Stimulated activated naive CD8-positive, alpha-beta T cell treated with anti-CD3 and anti-CD28 coated beads, Interleukin-15, Interleukin-2, amounts not matched to agents 100 U/mL and 50 U/mL, for 24 hours (primary cell): ENCODE measurements at regions not wholly inside any gene's neighbourhood (a gene's known extent, or its start where the extent isn't known, plus 50 kb on each side); places are given as distances from the start of the nearest gene placed in this dataset.

Source experiments
- ATAC-seq: fragments of 150-1000 bp; cut with Tn5 transposase; one replicate; pipeline ENCODE4 v1.10.0; 2021
- DNase-seq: peaks from one replicate; pipeline ENCODE4 v3.0.0; 2021

DNA sequence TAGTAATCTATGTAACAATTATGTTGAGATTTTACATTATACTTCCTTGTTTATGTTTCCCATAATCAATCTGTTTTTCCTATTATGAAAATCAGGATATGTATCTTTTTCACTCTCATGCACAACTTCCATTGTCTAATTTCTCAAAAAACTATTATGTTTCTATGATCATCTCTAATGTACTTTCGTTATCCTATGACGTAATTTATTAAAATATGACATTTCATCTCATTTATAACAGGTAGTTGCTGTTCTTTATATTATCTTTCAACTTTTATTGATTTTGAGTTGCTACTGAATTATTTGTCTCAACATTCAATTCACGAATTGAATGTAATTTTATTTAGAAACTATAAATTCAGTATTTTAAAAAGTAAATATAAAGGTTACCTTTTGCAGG is 100.8 kb upstream of the MAGEB18 start:
- no peak for ATAC-seq

GRCh38 chrX:26050099-26050498 is 88.0 kb upstream of the MAGEB18 start:
- ATAC-seq (no peak), DNase-seq (no peak)

More for the DNA sequence above, 100.8 kb upstream of the MAGEB18 start:
- DNase-seq, result no peak

DNA sequence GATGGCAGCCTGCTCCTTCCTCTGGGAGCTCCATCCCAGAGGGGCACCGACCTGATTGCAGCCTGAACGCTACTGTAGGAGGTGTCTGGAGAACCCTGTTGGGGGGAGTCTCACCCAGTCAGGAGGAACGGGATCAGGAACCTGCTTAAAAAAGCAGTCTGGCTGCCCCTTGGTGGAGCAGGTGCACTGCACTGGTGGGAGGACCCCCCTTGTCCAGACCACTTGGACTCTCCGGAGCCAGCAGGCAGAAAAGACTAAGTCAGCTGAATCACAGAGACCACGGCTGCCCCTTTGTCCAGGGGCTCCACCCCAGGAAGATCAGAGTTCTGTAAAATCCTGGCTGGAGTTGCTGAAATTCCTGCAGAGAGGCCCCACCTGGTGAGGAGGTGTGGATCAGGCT is 67.3 kb upstream of the MAGEB18 start:
- no peak for DNase-seq
- no peak for ATAC-seq

DNA sequence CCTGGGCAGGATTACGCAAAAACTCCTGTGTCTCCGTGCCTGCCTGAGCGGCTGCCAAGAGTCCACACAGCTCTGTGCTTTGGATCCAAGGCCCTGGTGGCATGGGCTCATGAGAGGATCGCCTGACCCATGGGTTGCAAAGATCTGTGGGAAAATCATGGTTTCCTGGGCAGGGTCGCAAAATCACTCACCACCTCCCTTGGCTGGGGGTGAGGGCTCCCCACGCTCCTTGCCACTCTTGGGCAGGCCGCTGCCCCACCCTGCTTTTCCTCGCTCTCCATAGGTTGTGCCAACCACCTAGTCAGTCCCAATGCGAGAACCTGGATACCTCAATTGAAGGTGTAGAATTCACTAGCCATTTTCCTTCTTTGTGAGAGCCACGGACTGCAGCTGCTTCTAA is 66.5 kb upstream of the MAGEB18 start:
- no peak for DNase-seq
- ATAC-seq, result no peak

DNA sequence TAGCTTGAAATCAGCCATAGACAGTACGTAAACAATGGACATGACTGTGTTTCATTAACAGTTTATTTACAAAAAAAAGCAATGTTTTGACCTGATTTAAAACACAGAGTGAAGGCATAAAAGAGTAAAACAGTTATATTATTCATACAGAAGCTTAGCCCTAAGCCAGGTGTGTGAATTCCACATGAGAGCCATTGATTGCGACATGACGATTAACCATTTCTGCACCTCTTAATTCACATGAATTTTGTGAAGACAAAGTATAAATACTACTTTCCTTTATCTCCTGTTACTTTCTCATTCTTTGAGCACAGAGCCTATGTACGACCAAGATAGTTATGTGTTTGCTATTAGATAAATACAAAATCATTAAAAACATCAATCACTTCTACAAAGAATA is 55.0 kb upstream of the MAGEB18 start:
- DNase-seq (no peak), ATAC-seq (no peak)
